Neural cell (in vitro differentiated cells): ENCODE measurements at regions not wholly inside any gene's neighbourhood (a gene's known extent, or its start where the extent isn't known, plus 50 kb on each side); places are given as distances from the start of the nearest gene placed in this dataset.

Experiments
- H2AFZ ChIP-seq: fragments of 200-600, 300-800 bp; sonication (generic), shearing (Covaris generic); 2 replicates; pipeline ENCODE4 v1.6.0; 2014; ENCODE audit warnings: low read depth, mild to moderate bottlenecking, antibody characterized with exemption, low read length, moderate library complexity
- H3F3A ChIP-seq: fragments of 200-600 bp; shearing (Covaris generic); 2 replicates; pipeline ENCODE4 v1.6.1; 2016; ENCODE audit warnings: mild to moderate bottlenecking, moderate library complexity, mixed read lengths, antibody characterized with exemption, low read length; ENCODE audit not compliant: insufficient read depth, poor library complexity, severe bottlenecking
- H3K27ac ChIP-seq: fragments of 200-600, 300-800 bp; sonication (generic), shearing (Covaris generic); 2 replicates; pipeline ENCODE4 v1.5.1; 2014; ENCODE audit warnings: mild to moderate bottlenecking, low read length, moderate library complexity
- H3K27me3 ChIP-seq: fragments of 300-800, 200-600 bp; sonication (generic), shearing (Covaris generic); 2 replicates; pipeline ENCODE4 v1.6.0; 2014; ENCODE audit warnings: mild to moderate bottlenecking, low read depth, low read length, moderate library complexity; ENCODE audit not compliant: insufficient read depth
- H3K36me3 ChIP-seq: fragments of 300-800, 200-600 bp; sonication (generic), shearing (Covaris generic); 2 replicates; pipeline ENCODE4 v1.5.1; 2014; ENCODE audit warnings: mild to moderate bottlenecking, antibody characterized with exemption, low read length, moderate library complexity; ENCODE audit not compliant: insufficient read depth
- H3K4me2 ChIP-seq: fragments of 300-800, 200-600 bp; sonication (generic), shearing (Covaris generic); 2 replicates; pipeline ENCODE4 v1.6.0; 2014; ENCODE audit warnings: mild to moderate bottlenecking, low read length
- H3K4me3 ChIP-seq: fragments of 300-800, 200-600 bp; sonication (generic), shearing (Covaris generic); 2 replicates; pipeline ENCODE4 v1.5.1; 2014; ENCODE audit warnings: mild to moderate bottlenecking, low read length, moderate library complexity
- H3K79me2 ChIP-seq: fragments of 200-600 bp; shearing (Covaris generic); replicated peaks from 2 replicates; pipeline ENCODE4 v1.6.0; 2014; ENCODE audit warnings: mild to moderate bottlenecking, low read length, moderate library complexity; ENCODE audit not compliant: insufficient read depth
- H3K9ac ChIP-seq: fragments of 300-800, 200-600 bp; sonication (generic), shearing (Covaris generic); 2 replicates; pipeline ENCODE4 v1.6.1; 2016; ENCODE audit warnings: mild to moderate bottlenecking, low read length, mixed read lengths
- H3K9me2 ChIP-seq: fragments of 200-600 bp; shearing (Covaris generic); 2 replicates; pipeline ENCODE4 v1.6.1; 2016; ENCODE audit warnings: mild to moderate bottlenecking, low read length, mixed read lengths; ENCODE audit not compliant: insufficient read depth
- H3K9me3 ChIP-seq: fragments of 200-600, 300-800 bp; sonication (generic), shearing (Covaris generic); 2 replicates; pipeline ENCODE4 v1.6.1; 2016; ENCODE audit warnings: mild to moderate bottlenecking, mixed run types, low read length, moderate library complexity, mixed read lengths
- H4K20me1 ChIP-seq: fragments of 200-600 bp; shearing (Covaris generic); 2 replicates; pipeline ENCODE4 v1.6.1; 2016; ENCODE audit warnings: mild to moderate bottlenecking, mixed run types; ENCODE audit not compliant: insufficient read depth
- CTCF ChIP-seq: fragments of 450-650 bp; IDR thresholded peaks from 2 replicates; pipeline ENCODE4 v1.5.1; 2014; ENCODE audit warnings: antibody characterized with exemption, mild to moderate bottlenecking, moderate library complexity; ENCODE audit not compliant: poor library complexity, severe bottlenecking
- EP300 ChIP-seq: fragments of 450-650 bp; conservative IDR thresholded peaks from 2 replicates; pipeline ENCODE4 v1.6.1; 2014; ENCODE audit warnings: antibody characterized with exemption, mild to moderate bottlenecking, moderate library complexity; ENCODE audit not compliant: poor library complexity, severe bottlenecking
- EZH2 ChIP-seq: fragments of 200-600, 300-800 bp; shearing (Covaris generic), sonication (generic); IDR thresholded peaks from 2 replicates; pipeline ENCODE4 v1.6.1; 2014; ENCODE audit warnings: antibody characterized with exemption, low read length, borderline replicate concordance, mild to moderate bottlenecking; ENCODE audit not compliant: insufficient read depth, poor library complexity, severe bottlenecking
- MXI1 ChIP-seq: fragments of 450-650 bp; conservative IDR thresholded peaks from 2 replicates; pipeline ENCODE4 v1.6.1; 2014; ENCODE audit warnings: antibody characterized with exemption, mild to moderate bottlenecking; ENCODE audit not compliant: poor library complexity, severe bottlenecking
- POLR2AphosphoS5 ChIP-seq: IDR thresholded peaks from 2 replicates; pipeline ENCODE4 v1.6.1; 2012
- RAD21 ChIP-seq: fragments of 450-650 bp; conservative IDR thresholded peaks from 2 replicates; pipeline ENCODE4 v1.6.1; 2014; ENCODE audit warnings: antibody characterized with exemption, mild to moderate bottlenecking, moderate library complexity
- REST ChIP-seq: IDR thresholded peaks from 2 replicates; pipeline ENCODE4 v1.6.1; 2012; ENCODE audit warnings: borderline replicate concordance
- SMC3 ChIP-seq: fragments of 450-650 bp; conservative IDR thresholded peaks from 2 replicates; pipeline ENCODE4 v1.6.1; 2014; ENCODE audit warnings: antibody characterized with exemption, mild to moderate bottlenecking, moderate library complexity; ENCODE audit not compliant: poor library complexity
- TAF1 ChIP-seq: IDR thresholded peaks from 2 replicates; pipeline ENCODE4 v1.6.1; 2012; ENCODE audit warnings: low read depth

- H3K9me3 ChIP-seq, result no peaks in the 10 kb centered on the region
- H4K20me1 ChIP-seq, result no peaks in the 10 kb centered on the region
- H3K9me2 ChIP-seq, result no peaks in the 10 kb centered on the region
- no peak overlapping the region for H3K4me3 ChIP-seq
- H3K79me2 ChIP-seq, result no peaks in the 10 kb centered on the region
- H3K36me3 ChIP-seq, result no peaks in the 10 kb centered on the region
- no peaks in the 10 kb centered on the region for H3K27me3 ChIP-seq
- no peak overlapping the region for H2AFZ ChIP-seq
- H3K9ac ChIP-seq, result no peak overlapping the region
- no peak overlapping the region for H3K4me2 ChIP-seq
- TF ChIP-seq EZH2, result no peak
- TF ChIP-seq TAF1, result no peak
- TF ChIP-seq POLR2AphosphoS5, result no peak
- no peak for TF ChIP-seq REST
- H3K27ac ChIP-seq, result no peak overlapping the region
- H3F3A ChIP-seq, result no peaks in the 10 kb centered on the region
These were observed 328.9 kb upstream of the DDX18 start for GRCh38 chr2:117485588-117485987.

GRCh38 chr2:117486081-117486480 is 328.4 kb upstream of the DDX18 start:
- H3K27me3 ChIP-seq, result no peaks in the 10 kb centered on the region
- H4K20me1 ChIP-seq, result no peaks in the 10 kb centered on the region
- no peaks in the 10 kb centered on the region for H3K9me3 ChIP-seq
- no peak overlapping the region for H2AFZ ChIP-seq
- H3K36me3 ChIP-seq, result no peaks in the 10 kb centered on the region
- no peak overlapping the region for H3K4me2 ChIP-seq
- no peak overlapping the region for H3K9ac ChIP-seq
- no peaks in the 10 kb centered on the region for H3K9me2 ChIP-seq
- TF ChIP-seq EP300 (no peak), EZH2 (no peak), POLR2AphosphoS5 (no peak), CTCF (no peak), RAD21 (no peak), MXI1 (no peak), REST (no peak), SMC3 (no peak), TAF1 (no peak)
- H3K4me3 ChIP-seq, result no peak overlapping the region
- H3F3A ChIP-seq, result no peaks in the 10 kb centered on the region
- no peak overlapping the region for H3K27ac ChIP-seq
- no peaks in the 10 kb centered on the region for H3K79me2 ChIP-seq
